D341Med (cell line): ENCODE measurements at regions not wholly inside any gene's neighbourhood (a gene's known extent, or its start where the extent isn't known, plus 50 kb on each side); places are given as distances from the start of the nearest gene placed in this dataset.

Source experiments
- DNase-seq: peaks from one replicate; pipeline ENCODE4 v3.0.0; 2012; ENCODE audit warnings: low spot score

DNA sequence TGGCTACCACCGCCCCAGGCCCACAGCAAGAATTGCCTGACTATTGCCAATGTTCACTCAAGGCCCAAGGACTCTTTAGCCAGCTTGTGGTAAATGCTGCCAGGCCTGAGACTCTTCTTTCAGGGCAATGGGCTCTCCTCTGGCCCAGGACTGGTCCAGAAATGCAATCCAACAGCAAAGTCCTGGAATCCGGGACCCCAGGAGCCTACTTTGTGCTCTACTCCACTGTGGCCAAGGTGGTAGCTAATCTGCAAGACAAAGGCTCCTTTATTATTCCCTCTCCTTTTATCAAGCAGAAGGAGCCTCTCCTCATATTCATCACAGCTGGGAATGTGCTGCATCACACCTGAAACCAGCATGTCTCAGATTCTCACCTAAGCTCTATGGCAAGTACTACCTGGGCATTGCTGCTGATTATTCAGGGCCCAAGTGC lies 107.6 kb upstream of the PRSS58 start:
- DNase-seq, result no peak

DNA sequence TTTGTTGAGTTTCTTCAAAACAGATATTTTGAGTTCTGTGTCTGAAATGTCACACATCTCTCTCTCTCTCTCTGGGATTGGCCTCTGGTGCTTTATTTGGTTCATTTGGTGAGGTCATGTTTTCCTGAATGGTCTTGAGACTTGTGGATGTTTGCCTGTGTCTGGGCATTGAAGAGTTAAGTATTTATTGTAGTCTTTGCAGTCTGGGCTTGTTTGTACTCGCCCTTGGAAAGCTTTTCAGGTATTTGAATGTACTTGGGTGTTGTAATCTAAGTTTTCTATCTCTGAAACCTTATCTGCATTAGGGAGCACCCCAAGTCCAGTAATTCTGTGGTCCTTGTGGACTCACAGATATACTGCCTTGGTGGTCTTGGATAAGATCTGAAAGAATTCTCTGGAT lies 106.7 kb upstream of the PRSS58 start:
- DNase-seq, result no peak

DNA sequence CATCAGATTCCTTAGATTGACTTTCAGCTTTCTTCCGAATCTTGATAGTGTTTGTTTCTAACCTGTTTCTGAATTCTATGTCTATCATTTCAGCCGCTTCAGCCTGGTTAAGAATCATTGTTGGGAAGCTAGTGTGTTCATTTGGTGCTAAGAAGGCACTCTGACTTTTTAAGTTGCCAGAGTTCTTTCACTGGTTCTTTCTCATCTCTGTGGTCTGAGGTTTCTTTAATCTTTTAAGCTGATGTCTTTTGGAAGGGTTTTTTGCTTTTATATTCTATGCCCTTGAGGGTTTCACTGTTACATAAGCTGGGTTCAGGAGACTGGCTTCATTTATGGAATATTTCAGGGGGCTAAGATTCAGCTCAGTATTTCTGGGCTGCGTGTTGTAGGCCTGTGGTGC lies 104.5 kb upstream of the PRSS58 start:
- no peak for DNase-seq

DNA sequence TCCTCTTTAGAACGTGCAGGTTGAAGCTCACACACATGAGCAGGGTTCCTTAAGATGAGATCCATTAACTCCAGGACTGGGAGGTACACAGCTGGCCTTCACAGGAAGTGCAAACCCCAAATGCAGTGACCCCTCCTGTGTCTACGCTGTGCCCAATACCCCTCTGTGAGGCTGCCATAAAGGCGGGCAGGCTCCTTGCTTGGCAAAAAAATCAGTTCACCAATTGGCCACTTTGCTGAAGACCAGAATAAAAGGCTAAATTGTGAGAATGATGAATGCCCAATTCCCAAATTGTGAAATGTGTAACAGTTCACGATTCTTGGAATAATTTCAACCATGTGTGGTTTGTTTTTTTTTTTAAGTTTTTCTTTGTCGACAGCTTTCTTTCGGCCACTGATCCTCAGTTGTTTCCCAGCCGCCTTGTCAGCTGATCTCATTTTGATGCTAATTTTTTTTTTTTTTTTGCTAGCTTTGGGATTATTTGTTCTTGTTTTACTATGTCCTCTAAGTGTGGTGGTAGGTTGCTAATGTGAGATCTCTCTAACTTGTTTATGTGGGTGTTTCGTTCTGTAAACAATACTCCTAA lies 101.9 kb upstream of the PRSS58 start:
- DNase-seq, result no peak

DNA sequence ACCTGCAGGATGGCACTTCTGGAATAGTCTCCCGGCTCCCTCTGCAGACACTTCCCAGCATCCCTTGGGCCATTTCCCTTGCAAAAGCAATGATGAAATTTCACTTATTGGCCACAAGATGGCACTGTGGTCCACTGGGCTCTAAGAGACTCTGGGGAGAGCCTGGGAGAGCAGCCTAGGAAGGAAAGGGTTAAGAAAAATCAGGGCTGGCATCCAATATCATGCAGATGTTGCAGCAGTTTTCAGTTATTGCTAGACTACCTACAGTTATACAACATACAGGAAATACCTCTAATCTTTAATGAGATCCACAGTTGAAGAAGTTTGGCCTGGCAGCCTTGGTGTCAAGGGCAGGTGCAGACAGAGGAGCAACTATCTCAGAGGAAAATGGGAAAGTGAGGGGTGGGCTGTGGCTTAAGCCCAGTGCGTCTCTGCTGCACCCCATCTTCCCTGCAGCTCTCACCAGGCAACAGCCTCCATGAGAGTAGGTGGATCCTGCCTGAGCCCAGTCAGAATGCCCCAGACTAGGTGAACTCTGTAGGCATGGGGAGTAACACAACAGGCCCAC lies 100.2 kb upstream of the PRSS58 start:
- DNase-seq, result peak; percentile 73

DNA sequence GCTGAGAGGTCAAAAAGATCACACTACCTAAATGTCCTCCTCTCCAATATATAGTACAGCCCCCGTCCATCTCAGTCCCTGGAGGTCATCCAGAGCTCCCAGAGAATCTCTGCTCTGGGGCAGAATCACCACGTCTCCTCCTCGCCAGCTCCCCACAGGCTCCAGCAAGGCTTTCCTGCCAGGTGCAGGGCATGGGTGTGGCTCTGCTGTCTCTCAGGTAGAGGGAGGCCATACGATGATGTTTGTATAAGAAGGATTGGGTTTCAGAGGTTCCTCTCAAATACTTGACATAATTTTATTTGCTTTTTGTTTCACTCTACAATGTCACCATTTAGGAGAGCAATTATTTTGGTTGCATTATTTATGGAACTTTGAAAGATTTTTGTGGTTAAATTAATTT lies 98.3 kb upstream of the PRSS58 start:
- DNase-seq, result no peak

DNA sequence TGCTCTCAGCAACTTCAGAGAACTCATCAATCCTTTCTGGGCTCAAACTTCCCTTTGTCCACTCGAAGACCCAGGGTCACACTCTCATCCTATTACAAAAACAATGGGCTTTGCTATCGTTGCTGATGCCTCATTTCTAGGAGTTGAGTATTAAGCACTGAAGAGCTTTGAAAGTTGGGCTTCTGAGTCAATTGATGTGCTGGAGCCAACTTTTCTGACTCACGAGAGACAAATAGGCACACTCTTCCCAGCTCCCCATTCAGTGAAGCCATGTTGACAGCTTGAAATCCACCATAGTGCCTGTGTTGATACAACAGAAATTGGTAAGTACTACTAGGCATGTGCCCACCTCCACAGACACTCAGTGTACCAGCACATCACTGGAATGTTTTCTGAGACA lies 97.5 kb upstream of the PRSS58 start:
- DNase-seq, result no peak

DNA sequence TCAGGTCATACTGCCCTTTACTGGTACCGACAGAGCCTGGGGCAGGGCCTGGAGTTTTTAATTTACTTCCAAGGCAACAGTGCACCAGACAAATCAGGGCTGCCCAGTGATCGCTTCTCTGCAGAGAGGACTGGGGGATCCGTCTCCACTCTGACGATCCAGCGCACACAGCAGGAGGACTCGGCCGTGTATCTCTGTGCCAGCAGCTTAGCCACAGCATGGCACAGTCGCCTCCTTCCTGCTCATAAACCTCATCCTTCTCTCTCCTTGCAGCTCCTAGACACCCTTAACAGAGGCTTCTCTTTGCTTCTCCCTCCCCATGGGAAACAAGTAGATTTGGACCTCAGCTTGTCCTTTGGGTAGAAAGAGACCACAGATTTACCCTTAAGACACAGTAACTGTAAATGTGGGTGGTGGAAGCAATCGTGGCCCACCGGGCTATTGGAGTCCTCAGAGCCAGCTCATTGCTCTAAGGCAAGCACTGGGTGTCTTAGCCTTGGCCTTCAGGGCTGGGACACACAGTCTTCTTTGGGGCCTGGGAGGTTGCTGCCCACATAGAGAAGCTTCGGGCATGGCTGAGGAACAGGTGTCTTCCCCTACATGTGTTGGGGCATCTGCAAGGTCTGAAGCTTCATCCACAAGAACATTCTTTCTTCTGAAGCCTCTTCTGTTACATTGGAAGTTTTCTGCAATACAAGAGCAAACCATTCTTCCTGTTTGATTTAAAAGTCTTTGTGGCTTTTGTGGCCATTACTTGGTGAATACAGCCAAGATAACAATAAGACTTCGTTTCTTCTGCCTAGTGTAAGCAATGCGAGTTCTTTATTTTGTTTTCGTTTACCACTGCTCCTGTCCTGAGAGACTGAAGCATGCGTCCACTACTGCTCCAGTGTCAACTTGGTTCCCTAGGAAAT lies 95.5 kb upstream of the PRSS58 start:
- DNase-seq, result no peak

DNA sequence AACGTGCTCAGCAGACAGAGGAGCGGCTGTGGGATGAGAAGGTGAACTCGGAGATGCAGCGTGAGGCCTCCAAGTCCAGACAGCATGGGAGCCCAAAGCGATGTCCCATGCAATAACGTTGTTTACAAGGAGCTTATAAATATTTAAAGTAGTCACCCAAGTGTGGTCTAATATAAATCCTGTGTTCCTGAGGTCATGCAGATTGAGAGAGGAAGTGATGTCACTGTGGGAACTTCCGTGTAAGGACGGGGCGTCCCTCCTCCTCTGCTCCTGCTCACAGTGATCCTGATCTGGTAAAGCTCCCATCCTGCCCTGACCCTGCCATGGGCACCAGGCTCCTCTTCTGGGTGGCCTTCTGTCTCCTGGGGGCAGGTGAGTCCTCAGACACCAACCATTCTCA lies 94.7 kb upstream of the PRSS58 start:
- no peak for DNase-seq

DNA sequence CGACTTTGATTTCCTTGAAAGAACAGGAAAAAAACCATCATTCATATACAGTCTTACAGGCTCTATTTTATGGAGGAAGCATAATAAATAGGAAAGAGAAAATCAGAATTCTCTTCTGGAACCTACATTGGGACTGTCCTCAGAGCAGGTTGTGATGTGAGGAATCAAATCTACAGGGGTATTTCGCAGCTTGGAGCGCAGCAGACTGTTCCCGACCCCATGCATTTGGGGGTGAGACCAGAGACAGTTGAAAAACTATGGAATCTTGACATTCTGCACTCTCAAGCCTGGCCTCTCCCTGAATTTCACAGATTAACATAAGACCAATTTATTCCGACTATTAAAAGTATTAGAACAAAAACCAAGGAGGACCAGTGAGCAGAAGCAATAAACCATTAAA lies 93.3 kb upstream of the PRSS58 start:
- no peak for DNase-seq

DNA sequence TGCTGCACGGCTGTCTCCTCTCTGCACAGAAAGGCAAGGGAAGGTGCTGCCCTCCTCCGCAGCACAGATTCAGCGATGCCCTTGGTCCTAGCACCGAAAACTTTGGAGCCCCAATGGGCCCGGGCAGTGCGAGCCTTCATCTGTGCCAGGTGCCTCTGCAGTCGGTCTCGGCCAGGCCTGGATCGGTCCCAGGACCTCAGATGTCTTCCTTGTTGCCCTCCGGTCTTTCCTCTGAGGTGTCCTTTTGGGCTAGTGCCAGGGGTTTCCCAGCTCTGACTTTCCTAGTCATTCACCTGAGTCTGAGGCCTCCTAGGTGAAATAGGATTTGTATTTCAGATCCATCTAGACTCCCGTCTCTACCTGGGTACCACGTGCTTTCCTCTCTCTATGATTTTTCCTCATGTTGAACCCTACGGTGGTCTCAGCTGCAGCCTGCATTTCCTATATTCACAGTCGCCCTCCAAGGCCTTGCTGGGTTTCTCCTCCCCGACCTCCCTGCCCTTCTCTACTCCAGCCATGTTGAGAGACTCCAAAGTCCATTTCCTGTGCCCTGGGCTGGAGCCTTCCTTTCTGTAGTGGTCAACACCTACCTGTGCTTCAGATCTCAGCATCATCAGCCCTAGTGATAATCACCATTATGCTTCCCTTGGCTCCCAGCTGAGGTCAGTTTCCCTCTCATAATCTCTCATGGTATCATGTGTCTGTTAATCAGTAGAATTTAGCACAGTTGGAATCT lies 92.0 kb upstream of the PRSS58 start:
- DNase-seq, result no peak

DNA sequence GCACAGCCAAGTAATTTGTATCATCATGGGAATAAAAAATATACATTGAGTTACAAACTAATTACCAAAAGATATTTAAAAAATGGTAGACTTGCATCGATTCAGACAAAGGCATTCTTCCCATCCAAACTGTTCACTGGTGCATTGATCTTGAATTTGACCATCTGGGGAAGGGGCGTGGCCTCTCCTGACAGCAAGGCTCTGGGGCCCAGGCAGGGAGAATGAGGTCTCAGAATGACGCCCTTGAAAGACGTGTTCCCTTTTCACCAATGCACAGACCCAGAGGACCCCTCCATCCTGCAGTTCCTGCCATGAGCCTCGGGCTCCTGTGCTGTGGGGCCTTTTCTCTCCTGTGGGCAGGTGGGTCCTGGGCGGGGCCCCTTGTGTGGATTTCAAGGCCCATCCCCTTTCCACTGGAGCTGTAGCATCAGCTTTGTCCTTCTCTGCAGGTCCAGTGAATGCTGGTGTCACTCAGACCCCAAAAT lies 91.1 kb upstream of the PRSS58 start:
- no peak for DNase-seq

DNA sequence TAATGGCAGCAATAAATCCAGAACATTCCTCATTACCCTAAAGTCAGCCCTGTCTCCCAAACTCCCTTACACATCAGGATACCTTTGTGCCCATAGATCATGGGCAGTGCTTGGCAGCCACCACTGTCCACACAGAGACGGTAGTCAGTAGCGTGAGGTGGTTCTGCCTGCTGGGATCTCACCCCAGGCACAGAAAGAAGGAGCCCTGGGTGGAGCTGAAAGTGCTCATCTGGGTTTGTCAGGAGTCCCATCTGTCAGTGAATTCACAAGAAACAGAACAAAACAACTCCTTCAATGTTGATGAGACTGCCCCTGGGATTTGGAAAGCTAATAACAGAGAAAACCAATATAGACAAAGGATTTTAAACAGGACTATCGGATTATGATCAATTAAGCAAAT lies 90.2 kb upstream of the PRSS58 start:
- peak; percentile 64 for DNase-seq

DNA sequence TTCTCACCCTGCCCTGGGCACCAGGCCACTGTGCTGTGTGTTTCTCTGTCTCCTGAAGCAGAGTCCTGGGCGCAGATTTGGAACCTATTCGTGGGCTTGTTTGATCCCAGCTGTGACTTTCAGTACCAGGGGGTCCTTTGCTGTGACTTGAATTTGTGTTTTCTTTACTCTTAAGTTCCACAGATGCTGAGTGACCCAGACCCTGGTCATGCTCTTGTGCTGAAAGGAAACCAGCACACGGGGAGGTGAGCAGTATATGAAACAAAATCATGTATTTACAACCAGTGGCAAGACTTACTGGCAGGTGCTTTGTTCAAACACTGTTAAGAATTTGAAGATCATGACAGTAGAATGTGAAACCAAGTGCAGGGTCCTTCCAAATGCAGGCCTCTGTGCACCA lies 89.2 kb upstream of the PRSS58 start:
- DNase-seq, result no peak

DNA sequence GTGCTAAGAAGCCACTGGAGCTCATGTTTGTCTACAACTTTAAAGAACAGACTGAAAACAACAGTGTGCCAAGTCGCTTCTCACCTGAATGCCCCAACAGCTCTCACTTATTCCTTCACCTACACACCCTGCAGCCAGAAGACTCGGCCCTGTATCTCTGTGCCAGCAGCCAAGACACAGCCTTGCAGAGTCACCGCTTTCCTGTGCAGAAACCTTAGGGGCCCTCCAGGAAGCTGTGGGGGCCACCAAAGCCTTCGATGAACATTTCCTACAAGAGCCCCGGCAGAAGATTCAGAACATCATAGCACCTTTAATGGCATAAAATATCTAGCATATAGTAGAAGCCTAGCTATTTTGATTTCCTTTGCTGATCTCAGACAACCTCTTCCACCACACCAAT lies 88.0 kb upstream of the PRSS58 start:
- no peak for DNase-seq

DNA sequence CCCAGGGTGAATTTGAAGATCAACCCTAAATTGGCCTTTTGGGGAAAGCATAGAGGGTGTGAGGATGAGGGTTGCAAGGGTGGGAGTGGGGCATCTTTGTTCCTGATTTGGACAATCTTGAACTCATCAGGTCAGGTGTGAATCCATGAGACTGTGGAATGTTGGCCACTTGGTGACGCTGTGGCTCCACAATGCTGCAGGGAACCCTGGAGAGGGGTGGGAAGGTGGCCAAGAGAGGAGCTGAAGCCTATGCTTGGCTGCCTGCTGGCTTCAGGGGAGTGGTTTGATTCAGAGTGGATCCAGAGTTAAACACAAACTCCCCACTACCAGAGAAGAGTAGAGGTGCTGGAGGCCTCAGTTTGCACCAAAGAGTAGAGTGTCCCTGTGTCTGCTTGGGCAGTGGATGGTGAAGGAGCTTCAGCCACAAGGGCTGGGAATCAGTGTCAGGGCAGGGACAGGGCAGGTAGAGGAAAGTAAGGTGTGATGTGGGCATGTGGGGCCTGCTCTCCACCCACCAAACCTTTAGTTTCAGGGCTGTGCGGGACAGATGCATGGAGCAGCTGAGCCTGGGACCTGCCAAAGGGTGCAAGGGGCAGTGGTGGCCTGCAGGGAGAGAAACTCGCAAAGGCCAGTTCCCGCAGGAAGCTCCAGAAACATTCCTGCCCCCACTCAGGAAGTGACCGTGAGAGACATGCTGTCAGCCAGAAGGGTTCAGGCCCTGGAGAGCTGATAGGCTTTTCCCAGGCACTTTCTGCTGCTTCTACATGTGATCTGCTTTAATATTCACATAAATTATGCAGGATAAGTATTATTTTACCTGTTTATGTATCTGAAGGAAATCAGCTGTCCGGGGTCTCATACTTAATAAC lies 81.0 kb upstream of the PRSS58 start:
- peak; percentile 84 for DNase-seq

DNA sequence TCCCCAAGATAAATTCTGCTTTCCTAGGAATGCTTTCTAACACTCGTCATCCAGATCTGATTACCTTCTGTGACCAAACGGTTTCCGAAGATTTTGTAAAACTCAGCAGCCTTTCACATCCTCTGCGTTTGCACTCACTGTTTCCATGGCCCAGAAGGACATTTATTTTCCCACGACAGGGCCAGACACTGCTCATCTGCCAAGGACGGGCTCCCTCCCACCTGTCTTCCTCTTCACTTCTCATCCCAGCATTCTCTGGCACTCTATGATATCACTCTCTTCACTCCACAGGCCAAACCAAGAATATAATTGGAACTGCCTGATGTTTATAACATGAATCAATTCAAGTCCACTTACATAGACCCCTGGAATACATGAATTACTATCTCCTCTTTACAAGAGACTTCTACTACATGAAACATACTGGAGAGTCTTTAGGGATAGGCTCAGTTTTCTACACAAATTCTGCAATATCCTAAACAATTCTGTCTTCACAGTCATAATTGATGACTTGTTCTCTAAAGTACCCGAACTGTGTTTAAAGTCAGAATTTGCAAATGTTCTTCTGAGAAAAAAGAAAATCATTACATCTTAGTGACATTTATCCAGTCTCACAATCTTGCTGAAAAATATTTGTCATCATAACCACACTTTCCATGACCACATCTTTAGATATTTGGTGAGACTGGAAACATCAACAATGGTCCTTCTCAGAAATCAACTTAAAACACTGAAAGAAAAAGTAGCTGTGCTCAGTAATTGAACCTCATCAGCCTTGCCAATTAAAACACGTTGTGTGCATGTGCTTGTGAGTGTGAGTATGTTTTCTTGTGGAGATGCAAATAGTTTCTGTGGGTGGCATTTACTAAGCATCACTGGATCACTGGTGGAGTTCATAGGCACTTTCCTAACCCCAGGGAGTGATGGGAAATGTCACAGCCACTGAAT lies 79.5 kb upstream of the PRSS58 start:
- DNase-seq, result no peak

DNA sequence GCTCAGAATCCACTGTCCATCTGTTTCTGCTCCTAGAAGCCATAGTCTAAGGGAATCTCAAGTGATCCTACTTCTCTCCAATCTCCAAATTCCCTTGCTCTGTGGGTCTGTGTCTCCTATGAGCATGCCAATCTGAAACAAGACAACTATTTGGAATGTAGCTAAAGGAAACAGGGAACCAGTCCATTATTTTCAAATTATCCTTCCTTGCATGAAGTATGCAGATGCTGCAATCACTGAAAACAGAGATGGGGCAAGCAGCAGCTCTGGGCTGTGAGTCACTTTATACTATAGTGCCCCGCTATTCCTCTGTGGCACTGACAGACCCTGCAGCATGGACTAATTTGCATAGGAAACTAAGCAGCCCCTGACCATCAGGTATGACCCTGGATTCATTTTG lies 76.9 kb upstream of the PRSS58 start:
- DNase-seq, result no peak

DNA sequence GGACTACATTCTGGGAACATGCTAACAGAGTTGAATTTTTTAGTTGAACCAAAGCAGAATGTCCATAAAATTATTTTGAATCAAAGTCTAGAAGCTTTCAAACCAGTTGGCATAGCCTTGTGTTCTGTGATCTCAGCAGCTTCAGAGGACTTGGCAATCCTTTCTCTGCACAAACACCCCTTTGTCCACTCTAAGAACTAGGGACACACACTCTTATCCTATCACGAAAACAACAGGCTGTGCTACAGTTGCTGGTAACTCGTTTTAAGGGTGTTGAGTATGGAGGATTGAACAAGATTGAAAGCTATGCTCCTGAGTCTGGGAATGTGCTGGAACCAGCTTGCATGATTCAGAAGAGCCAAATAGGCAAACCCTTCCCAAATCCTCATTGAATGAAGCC lies 76.4 kb upstream of the PRSS58 start:
- no peak for DNase-seq

DNA sequence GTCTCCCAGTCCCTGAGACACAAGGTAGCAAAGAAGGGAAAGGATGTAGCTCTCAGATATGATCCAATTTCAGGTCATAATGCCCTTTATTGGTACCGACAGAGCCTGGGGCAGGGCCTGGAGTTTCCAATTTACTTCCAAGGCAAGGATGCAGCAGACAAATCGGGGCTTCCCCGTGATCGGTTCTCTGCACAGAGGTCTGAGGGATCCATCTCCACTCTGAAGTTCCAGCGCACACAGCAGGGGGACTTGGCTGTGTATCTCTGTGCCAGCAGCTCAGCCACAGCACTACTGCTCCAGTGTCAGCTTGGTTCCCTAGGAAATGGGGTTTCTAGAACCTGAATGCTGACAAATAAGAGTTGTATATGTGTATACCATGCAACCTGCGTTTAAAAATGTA lies 74.6 kb upstream of the PRSS58 start:
- no peak for DNase-seq
